GM18861 (cell line): ENCODE measurements at regions not wholly inside any gene's neighbourhood (a gene's known extent, or its start where the extent isn't known, plus 50 kb on each side); places are given as distances from the start of the nearest gene placed in this dataset.

Experiments
- ATAC-seq: cut with Tn5 transposase; IDR thresholded peaks from one replicate; pipeline ENCODE4 v1.9.1; 2021; ENCODE audit not compliant: unreplicated experiment

DNA sequence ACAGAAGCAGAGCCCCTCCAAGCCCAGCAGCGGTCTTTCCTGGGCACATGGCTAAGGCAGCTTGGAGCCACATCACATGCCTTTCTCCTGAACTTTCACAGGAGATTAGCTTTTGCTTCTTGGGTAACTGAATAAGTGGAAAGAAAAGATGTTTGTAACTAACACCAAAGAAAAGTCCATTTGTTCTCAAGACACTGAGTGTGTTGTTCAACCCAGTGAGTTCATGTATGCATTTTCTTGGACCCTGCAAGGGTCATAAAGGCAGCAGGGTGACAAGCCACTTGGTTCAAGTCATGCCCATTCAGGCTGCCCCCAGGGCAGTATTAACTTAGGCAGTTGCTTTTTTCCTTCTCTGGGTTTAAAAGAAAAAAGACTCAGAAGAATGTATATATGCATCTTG is 203.4 kb downstream of the FAM76B start:
- ATAC-seq = no peak

DNA sequence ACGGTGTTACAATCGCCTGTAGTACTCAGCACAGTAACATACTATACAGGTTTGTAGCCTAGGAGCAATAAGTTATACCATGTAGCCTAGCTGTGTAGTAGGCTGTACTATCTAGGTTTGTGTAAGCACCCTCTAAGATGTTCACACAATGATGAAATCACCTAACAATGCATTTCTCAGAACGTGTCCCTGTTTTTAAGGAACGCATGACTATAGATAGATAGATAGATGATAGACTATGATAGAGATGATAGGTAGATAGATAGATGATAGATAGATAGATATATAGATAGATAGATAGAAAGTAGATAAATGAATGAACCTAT is 203.9 kb downstream of the FAM76B start:
- ATAC-seq = no peak

DNA sequence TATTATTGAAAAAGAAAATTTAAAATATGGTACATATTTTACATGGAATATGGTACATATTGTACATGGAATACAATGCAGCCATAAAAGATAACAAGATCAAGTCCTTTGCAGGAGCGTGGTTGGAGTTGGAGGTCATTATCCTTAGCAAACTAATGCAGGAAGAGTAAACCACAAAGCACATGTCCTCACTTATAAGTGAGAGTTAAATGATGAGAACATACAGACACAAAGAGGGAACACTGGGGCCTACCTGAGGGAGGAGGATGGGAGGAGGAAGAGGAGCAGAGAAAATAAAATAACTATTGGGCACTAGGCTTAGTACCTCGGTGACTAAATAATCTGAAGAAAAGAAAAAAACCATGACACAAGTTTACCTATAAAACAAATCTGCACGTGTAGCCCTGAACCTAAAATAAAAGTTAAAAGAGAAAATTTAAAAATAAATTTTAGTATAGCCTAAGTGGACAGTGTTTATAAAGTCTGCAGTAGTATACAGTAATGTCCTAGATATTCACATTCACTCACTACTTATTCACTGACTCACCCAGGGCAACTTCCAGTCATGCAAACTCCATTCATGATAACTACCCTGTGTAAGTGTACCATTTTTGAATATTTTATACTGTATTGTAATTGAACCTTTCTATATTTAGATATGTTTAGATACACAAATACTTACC is 204.4 kb downstream of the FAM76B start:
- ATAC-seq = no peak

DNA sequence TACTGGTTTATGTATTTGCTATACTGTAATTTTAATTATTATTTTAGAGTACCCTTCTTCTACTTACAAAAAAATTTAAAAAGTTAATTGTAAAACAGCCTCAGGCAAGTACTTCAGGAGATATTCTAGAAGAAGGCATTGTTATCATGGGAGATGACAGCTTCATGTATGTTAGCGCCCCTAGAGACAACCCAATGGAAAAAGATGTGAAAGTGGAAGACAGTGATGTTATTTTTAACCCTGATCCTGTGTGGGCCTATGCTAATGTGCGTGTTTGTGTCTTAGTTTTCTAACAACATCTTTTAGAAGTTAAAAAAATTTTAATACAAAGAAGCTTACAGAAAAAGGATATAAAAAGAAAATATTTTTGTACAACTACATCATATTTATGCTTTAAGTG is 205.0 kb downstream of the FAM76B start:
- peak; percentile 79 for ATAC-seq

DNA sequence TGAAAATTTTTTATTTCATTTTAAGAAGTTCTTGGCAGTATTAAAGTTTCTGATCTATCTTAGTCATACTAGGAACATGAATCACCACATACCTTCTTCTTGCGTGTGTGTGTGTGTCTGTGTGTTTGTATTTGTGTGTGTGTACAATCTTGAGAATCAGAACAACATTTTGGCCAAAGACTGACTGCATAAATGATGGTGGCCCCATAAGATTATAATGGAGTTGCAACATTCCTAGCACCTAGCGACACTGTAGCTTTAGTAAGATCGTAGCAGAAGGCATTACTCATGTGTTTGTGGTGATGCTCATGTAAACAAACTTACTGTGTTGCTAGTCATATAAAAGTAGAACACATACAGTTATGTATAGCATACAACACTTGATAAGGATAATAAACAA is 205.4 kb downstream of the FAM76B start:
- ATAC-seq = peak; percentile 11

DNA sequence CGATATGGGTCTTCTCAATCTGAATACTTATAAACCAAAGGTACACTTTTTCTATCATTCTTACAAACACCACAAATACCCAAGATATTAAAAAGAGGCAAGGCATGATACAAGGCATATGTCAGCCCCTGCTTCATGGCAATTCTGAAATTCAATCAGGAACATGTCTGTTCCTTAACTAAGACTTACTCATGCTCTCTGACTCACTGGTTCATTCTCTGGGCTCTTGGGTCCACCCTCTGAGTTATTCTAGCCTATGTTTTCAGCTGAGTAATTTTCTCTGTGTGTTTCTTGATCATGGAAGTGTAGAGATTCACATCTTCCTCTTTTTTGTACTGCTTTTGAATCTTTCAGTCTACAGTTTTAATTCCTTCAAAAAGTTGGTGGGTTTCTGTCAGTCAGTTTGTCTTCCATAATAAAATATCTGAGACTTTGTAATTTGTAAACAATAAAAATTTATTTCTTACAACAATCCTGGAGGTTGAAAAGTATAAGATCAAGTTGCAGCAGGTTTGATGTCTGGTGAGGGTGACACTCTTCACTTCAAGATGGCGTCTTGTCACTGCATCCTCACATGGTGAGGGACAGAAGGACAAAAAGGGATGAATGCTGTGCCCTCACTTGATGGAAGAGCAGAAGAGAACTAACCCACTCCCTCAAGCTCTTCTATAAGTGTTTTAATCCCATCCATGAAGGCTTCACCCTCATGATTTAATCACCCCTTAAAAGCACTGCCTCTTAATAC is 211.7 kb downstream of the FAM76B start:
- ATAC-seq = no peak

DNA sequence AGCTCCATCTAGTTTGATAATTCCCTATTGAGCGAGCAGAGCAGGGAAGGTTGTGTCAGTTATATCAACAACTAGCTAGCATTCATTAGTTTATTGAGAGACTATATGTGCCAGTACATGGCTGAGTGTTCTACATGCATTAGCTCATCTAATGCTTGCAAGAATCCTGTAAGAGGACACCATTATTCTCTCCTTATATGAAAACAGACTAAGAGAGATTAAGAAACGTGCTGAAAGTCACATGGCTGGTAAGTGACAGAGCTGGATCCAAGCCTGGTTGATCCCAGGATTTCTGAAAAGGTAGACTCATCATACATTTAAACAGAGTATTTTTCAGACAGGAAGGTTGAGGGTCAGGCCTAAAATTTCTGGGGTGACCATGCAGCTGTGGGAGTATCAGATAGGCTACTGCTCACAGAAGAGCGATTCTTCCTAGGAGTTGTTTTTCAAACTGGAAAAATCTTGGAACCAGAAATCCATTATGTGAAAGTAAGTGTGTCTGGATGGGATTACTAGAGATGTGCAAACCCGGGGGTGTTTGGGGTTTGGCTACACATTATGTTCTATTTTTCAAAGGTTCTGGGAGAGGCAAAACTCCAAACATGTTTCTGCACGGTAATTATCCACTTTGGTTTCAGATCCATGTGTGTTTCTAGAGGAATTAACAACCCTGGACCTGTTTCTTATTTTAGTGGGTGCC is 213.3 kb downstream of the FAM76B start:
- no peak for ATAC-seq

DNA sequence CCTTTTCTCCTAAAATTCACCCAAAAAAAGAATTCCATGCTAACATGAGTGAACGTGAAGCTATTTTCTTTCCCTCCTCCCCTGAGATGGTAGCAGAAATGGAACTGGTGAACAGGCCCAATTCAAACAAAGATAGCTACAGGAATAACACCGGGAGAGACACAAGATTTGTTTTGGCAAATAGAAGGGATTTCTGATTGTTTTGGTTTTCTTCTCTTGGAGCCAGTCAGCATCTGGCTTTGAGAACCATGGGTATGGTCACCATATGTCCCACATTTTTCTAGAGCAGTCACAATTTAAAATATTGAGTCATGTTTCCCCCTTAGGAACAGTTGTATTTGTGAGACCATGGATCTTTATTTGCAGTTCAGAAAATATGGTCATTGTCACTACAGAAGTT is 214.1 kb downstream of the FAM76B start:
- no peak for ATAC-seq

DNA sequence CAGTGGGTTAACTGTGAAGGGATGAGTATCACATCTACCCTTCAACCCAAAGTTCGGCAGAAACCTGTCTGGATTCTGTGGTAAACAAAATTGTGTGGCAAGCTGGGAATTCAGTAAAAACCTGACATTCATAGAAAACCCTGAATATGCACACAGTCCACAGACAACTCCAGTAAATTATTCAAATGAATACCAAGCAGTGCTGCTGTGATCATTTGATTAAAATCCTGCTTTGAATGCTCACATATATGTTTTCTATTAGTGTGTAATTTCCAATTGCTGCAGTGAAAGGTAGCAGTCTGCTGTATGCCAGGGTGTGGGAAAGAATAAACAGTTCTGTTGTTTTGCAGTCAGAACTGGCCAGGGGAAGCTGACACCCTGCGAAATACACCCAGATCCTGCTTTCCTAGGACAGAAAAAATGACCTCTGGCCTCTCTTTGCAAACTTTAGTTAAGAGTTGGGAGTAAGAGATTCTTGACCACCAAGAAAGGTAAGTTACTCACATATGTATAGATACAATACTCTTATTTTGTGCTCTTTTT is 217.8 kb downstream of the FAM76B start:
- no peak for ATAC-seq

DNA sequence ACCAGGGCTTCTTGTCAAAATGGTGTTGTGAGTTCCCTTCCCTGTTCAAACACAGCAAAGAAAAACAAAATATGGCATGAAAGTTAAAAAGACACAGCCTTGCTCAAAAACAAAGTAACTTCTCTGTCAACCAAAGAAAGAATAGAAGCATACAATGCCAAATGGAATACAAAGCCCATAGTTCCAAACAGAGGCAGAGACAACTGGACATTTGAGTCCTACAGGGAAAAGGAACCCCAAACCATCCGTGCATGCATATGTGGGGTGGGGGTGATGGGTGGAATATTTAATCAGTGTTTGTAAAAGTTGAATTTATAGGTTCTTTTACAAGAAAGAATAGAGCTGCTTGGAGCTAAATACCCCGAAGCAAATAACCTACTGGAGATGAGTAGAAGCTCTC is 218.7 kb downstream of the FAM76B start:
- no peak for ATAC-seq

DNA sequence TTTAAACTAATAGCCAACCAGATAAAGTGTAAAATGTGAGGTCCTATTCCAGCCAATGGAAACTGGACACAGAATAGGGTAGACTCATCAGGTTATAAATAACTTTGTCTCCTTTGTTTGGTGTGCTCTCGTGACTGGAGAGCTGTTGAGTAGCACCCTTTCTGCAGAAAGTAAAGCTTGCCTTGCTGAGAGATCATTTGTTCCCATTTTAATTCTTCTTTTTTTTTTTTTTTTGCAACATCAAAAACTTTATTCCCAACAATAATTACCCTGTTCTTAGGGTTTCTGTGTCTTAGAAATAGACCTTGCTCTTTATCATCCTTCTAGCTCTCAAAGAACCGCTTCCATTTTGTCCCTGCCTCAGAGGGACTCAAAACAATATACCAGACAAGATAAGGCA is 220.4 kb downstream of the FAM76B start:
- ATAC-seq = no peak

DNA sequence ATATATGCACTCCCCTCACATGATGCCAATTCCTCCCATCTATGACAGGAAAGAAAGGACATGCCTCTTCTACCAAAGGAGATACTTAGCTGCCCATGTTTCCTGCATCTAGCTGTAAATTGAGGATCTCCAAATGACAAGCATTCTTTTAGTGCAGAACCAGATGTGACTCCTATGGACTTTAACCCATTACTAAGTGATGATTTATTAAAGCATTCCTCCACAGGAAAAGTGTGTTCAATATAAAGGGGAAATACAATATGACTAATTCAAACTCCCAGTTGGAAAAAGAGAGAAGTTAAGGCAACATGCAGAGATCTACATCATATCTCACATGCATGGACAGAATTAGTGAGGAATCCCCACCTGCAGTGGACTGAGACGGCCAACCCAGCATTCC is 221.3 kb downstream of the FAM76B start:
- no peak for ATAC-seq

DNA sequence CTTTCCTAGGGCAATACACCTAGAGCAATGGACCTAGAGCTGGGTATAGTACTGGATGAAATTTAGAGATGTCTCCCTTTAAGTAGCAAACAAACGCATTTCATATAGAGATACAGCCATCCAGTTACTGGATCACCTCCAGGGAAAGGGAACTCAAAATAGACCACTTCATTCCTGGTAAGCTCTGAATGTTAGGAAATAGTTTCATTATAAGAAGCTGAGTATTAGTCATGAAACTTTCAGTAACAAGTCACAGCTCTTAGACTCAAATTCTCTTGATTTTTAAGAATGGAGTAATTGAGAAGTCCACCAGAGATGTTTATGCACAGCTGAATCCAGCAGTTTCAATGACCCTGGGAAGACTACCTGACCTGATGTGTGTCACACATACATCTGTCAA is 221.9 kb downstream of the FAM76B start:
- ATAC-seq = no peak

DNA sequence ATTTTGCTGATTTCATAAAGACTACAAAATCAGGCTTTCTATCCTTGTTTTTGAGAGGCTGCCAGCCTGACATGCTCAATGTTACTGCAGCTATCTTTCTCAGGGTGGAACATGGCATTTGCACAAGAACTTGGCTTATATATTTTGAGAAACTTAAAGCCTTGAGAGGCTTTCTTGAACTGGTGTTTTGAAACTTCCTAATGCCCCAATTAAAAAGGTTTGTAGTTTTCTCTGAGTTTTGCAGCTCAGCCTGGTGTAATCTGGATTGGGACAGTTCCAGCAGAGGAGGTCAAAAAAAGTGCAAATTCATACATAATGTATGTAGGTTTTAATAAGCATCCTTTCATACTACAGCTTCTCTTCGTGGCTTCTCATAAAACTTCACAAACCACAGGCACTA is 223.4 kb downstream of the FAM76B start:
- ATAC-seq = no peak

DNA sequence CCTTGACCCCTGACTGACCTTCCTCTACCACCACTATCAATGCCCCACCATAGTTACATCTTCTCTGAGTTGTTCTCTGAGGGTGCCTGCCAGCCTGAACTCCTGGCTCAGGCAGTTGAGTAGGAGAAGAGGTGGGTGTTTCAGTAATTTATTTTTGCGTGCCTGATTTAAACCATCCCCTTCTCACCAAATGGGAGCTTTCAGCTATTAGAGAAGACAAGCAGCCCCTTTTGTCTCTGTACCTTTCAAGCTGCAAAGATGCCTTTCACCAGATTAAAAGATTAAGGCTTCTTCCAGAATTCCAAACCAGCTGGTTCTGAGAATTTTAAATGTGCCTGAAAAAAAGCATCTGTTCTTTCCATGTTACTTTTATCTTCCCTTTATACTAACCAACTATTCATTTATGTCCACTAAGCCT is 223.8 kb downstream of the FAM76B start:
- ATAC-seq = no peak

DNA sequence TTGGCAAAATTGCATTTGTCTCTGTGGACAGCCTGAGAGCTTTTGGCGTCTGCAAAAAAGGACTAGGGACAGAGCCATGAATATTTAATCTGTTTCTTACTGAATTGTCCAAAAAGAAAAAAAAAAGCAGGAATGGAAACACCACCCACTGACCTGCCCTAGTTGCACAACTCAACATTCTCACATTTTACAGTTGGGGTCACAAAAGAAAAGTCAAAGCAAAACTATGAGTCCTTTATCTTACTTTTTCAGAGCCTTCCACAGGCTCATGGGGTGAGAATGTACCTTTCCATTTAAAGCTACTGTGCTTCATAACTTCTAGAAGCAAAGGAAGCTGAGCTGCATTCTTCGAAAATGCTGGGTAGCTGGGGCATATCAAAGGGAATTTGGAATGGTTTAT is 225.7 kb downstream of the FAM76B start:
- ATAC-seq = no peak

DNA sequence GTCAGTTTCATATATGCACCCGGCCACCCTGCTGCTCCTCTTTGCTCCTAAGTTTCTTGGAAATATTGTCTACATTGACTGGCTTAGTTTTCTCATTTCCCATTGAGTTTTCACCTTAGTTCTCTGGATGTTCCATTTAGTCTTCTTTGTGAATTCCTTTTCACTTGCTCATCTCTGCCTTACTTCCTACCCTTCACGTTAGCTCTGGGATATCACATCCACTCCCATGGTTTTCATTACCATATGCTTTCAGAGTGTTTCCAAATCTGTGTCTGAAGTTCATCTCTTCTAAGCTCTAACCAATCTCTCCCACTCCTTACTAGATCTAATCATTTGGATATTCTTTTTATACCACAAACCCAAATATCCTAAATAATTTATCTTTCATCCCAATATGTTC is 226.4 kb downstream of the FAM76B start:
- ATAC-seq = no peak

DNA sequence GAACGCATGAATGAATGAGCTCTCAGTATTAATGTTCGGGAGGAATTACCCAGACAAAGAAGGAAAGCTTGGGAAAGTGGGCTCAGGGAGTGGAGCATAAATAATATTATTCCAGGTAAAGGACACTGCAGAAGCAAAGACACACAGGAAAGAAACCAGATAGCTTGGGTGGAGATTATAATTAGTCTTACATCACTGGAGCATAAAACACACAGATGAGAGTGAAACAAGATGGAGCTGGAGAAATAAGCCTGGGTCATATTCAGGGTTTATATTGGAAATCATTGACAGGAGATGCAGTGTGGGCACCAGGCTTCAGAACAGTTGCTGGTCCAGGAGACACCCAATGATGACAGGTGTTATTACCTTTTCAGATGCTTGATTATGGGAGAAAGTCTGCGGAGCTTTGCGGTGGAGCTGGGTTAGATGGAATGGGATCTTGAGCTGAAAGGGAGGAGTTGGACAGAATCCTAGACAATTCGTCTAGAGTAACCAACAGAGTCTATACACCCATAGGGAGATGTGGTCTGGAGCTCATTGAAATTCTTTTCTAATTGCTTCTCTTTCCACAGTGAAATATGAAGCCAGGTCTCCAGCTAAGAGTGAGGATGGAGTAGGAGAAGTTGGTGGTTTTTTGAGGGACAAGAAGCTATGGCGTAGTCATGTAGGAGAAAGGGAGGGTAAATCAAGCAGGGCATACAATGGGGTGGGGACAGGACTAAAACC is 227.2 kb downstream of the FAM76B start:
- no peak for ATAC-seq

DNA sequence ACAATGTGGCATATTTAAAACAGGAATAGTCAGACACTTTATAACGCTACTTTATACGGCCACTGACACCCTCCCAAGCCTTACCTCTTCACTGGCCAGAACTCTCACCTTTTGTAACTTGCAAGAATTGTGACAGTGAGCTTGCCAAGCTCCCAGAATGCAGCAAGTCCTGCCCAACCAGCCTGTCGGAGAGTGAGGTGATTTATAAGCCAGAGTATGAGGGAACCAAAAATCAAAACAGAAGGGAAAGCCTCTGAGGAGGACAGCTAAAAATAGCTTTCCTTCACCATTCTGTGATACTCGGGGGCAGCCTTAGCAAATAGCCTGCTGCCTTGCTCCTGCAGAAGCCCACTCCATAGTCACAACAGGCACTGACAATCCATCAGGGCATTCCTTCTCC is 229.7 kb downstream of the FAM76B start:
- ATAC-seq = no peak

DNA sequence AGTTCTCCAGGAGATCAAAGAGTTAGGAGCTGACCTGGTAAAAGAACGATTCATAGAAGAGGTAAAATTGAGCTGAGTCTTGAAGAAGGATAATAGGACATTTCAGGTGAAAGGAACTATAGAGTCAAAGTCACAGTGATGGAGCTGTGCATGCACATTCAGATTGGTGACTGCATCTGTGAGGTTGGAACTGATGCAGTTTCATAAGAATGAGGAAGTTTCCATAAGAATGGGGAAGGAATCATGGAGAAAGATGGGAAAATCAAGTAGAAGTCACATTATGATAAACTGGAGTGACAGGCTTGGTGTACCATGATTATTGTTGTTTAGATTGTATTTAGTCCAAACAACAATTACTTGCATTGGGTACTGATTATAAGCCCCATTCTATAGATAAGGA is 232.2 kb downstream of the FAM76B start:
- no peak for ATAC-seq

DNA sequence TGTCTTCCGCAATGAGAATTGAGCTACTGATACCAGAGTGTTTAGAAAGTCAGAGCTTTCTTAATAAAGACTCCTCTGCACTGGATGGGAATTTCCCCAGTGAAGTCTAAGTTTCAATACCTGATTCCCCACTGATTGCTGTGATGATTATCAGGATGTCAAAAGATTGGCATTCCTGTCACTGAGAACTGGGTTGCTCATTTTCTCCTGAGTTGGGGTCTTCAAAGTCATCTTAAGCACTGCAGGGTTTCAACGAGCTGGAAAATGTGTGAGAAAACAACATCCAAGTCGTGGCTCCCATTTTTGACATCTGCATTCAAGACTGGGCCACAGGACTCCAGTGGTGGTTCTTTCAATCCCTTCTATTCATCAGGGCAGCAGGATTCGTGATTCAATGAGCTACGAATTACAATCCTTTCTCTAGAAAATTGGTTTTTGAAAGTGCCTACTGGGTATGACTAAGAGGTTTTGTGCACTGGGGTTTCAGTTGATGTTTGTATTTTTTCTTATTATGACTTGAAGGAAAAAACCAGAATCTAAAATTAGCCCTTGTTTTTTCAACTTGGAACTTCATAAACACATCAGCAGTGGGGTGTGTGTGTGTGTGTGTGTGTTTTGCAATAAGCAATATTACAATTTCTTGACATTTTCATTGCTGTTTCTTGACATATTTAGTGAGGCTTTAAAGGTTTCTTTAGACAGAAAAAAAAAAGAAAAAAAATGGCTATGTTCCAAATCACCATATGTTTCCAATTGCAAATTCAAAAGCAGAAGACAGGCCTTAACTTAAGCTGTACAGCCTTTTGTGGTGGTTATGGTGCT is 233.0 kb downstream of the FAM76B start:
- peak; percentile 76 for ATAC-seq
